ENCODE measurements at regions not wholly inside any gene's neighbourhood (a gene's known extent, or its start where the extent isn't known, plus 50 kb on each side); places are given as distances from the start of the nearest gene placed in this dataset.

DNA sequence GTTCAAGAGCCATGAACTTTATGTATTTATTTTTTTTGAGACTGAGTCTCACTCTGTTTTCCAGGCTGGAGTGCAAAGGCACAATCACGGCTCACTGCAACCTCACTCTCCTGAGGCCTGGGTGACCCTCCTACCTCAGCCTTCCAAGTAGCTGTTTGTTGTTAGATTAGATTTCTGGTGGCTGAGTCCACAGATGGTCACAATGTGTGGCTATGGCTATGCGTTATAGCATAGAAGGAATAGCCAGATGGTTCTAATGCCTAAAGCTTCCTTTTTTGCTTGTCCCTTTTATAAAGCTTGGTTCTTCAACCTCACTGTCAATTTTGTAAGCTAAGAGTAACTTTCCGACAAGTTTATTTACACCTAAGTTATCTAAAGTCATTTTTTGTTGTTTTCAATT is 62.3 kb upstream of the FMN2 start:
- no peak for TF ChIP-seq MYC (IDR thresholded peaks at IDR 0.05; ENCODE audit: low read depth, low read length)
- TF ChIP-seq POLR2A (IDR thresholded peaks at IDR 0.05; ENCODE audit: extremely low read depth, insufficient read length): no peak

DNA sequence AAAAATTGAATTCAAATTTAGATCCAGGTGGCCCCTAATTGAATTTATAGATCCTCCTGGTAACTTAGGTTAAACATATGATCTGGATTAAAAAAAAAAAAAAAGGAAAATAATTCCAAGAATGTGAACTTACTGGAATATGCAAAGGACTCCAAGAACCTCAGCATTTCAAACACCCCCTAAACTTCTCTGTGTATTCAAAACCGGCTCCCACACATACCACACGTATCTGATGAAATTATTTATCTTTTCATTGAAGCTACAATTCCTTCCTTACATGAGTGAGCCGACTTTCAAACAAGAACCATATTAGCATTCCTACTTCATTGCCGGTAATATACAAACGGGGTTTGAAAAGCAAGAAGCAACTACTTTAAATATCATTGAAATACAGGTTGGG is 61.4 kb upstream of the FMN2 start:
- no peak for DNase-seq (ENCODE audit: low read depth)
- H3K4me3 ChIP-seq (ENCODE audit: low read depth, low read length): no peak overlapping the region
- TF ChIP-seq MYC (IDR thresholded peaks at IDR 0.05; ENCODE audit: low read depth, low read length) (no peak), POLR2A (IDR thresholded peaks at IDR 0.05; ENCODE audit: extremely low read depth, insufficient read length) (no peak)
- TF ChIP-seq, protein P1, sequence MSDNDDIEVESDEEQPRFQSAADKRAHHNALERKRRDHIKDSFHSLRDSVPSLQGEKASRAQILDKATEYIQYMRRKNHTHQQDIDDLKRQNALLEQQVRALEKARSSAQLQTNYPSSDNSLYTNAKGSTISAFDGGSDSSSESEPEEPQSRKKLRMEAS (IDR thresholded peaks at IDR 0.05; ENCODE audit: low read depth, low read length): no peak
- TF ChIP-seq, protein P2, sequence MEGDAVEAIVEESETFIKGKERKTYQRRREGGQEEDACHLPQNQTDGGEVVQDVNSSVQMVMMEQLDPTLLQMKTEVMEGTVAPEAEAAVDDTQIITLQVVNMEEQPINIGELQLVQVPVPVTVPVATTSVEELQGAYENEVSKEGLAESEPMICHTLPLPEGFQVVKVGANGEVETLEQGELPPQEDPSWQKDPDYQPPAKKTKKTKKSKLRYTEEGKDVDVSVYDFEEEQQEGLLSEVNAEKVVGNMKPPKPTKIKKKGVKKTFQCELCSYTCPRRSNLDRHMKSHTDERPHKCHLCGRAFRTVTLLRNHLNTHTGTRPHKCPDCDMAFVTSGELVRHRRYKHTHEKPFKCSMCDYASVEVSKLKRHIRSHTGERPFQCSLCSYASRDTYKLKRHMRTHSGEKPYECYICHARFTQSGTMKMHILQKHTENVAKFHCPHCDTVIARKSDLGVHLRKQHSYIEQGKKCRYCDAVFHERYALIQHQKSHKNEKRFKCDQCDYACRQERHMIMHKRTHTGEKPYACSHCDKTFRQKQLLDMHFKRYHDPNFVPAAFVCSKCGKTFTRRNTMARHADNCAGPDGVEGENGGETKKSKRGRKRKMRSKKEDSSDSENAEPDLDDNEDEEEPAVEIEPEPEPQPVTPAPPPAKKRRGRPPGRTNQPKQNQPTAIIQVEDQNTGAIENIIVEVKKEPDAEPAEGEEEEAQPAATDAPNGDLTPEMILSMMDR (IDR thresholded peaks at IDR 0.05; ENCODE audit: low read depth, low read length): no peak

More for the DNA sequence above, 62.3 kb upstream of the FMN2 start:
- no peak overlapping the region for H3K4me3 ChIP-seq (ENCODE audit: low read depth, low read length)
- no peak for DNase-seq (ENCODE audit: low read depth)

DNA sequence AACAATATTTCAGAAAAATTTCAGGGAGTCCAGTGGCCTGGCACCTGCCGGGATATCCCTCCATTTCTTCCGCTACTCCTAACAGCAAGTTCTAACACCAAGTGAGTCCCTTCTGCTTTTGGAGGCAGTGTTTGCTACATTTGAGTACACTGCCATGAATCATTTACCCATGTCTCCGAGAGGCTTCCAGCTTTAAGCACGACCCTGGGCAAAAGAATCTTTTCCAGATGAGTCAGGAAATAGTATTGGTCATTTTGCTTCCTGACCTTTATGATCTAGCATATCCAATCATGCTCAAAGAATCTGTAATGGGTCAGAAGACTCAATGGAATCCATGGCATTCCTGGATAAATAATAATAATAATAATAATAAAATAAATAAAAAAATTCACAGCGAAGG is 60.7 kb upstream of the FMN2 start:
- TF ChIP-seq, protein P2 (IDR thresholded peaks at IDR 0.05; ENCODE audit: low read depth, low read length): no peak
- TF ChIP-seq, protein P1 (IDR thresholded peaks at IDR 0.05; ENCODE audit: low read depth, low read length): no peak
- TF ChIP-seq POLR2A (IDR thresholded peaks at IDR 0.05; ENCODE audit: extremely low read depth, insufficient read length) (no peak), MYC (IDR thresholded peaks at IDR 0.05; ENCODE audit: low read depth, low read length) (no peak)
- DNase-seq (ENCODE audit: low read depth): no peak
- no peak overlapping the region for H3K4me3 ChIP-seq (ENCODE audit: low read depth, low read length)

DNA sequence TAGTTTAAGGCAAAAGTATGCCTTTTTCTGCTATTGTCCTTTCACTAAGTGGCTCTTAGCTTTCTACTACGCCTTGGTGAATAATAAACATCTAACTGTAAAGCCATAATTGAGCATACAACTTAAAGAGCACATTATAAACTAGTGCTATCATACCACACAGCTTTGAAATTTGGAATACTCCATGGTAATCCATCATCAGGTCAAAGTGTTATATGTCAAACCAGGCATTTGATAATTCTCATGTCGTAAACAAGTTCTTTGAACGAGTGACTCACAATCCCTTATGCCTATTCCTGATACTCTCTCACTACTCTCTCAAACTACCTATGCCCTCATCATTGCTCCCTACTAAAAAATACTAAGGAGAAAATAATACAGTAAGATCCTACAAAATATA is 60.3 kb upstream of the FMN2 start:
- DNase-seq (ENCODE audit: low read depth): no peak
- TF ChIP-seq MYC (IDR thresholded peaks at IDR 0.05; ENCODE audit: low read depth, low read length): no peak
- TF ChIP-seq, protein P1 (IDR thresholded peaks at IDR 0.05; ENCODE audit: low read depth, low read length): no peak
- H3K4me3 ChIP-seq (ENCODE audit: low read depth, low read length): no peak overlapping the region

DNA sequence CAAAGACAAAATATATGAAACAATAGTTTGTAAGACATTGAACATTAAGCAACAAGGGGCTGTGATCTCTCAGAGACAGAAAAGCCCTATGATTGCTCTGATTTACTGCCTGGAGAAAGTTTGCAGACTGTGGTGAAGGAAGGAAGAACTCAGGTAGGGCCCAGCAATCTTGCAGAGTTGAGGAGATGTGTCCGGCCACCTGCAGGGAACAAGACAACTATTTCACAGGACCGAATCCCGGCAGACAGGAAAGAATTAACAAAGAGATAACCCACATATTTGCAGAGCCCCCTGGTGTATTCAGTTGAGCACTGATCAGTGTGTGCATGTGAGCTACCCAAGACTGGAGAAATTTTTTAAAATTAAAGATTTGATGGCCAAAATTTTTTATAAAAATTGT is 58.3 kb upstream of the FMN2 start:
- no peak for TF ChIP-seq MYC (IDR thresholded peaks at IDR 0.05; ENCODE audit: low read depth, low read length)
- TF ChIP-seq, protein P2 (IDR thresholded peaks at IDR 0.05; ENCODE audit: low read depth, low read length): no peak
- TF ChIP-seq, protein P1 (IDR thresholded peaks at IDR 0.05; ENCODE audit: low read depth, low read length): no peak
- TF ChIP-seq POLR2A (IDR thresholded peaks at IDR 0.05; ENCODE audit: extremely low read depth, insufficient read length): no peak
- no peak overlapping the region for H3K4me3 ChIP-seq (ENCODE audit: low read depth, low read length)
- no peak for DNase-seq (ENCODE audit: low read depth)

DNA sequence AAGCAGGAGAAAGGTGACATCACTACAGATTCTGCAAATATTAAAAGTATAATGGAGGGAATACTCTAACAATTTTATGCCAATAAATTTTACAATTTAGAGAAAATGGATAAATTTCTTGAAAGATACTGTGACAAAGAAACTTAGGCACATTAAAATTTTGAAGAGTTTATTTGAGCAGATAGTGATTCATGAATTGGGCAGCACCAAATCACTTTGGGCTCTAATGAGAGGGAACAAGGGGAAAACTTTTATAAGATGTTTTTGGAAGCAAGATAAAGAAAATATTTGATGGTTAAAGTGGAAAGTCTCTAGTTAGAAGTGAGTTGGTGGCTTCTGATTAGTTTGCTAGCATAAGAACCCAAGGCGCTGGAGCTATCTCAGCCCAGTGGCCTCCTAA is 55.2 kb upstream of the FMN2 start:
- no peak for TF ChIP-seq POLR2A (IDR thresholded peaks at IDR 0.05; ENCODE audit: extremely low read depth, insufficient read length)
- TF ChIP-seq, protein P1 (IDR thresholded peaks at IDR 0.05; ENCODE audit: low read depth, low read length): no peak
- no peak for TF ChIP-seq MYC (IDR thresholded peaks at IDR 0.05; ENCODE audit: low read depth, low read length)
- TF ChIP-seq, protein P2 (IDR thresholded peaks at IDR 0.05; ENCODE audit: low read depth, low read length): no peak
- DNase-seq (ENCODE audit: low read depth): no peak

More for the DNA sequence above, 55.2 kb upstream of the FMN2 start:
- no peak overlapping the region for H3K4me3 ChIP-seq (ENCODE audit: low read depth, low read length)
